ENCODE measurements at regions not wholly inside any gene's neighbourhood (a gene's known extent, or its start where the extent isn't known, plus 50 kb on each side); places are given as distances from the start of the nearest gene placed in this dataset.

DNA sequence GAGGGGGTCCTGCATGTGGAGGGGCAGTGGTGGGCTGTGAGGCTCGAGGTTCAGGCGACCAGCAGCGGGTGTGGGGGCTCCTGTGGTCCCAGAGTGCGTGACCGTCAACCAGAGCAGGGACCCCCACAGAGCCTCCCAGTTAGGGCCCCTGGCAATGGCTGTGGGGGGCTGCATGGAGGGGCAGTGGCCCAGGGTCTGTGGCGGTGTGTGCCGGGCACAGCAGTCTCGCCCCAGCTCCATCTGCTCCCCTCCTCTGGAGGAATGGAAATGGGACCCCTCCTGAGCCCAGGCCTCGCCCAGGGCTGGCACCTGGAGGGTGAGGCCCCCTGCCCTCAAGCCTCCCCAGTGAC, 210.8 kb upstream of the C14orf180 start (continued):
- no peak for TF ChIP-seq GABPB1 (CRISPR knock-in tag; IDR thresholded peaks at IDR 0.05)

DNA sequence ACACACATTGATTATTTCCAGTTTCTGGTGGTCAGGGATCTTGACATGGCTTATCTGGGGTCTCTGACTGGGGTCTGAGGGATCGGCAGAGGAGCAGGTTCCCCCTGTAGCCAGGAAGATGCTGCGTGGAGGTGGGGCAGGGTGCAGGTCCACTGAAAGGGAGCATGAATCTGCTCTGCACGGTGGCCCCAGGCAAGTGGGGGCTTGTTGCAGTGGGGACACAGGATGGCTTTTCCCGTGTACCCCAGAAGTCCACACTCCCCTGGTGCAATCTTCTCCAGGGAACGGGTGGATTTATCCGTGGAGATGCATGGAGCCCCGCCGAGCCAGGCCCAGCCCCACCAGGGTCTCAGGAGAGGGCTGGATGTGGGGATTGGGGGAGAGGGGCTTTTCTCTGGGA, 210.4 kb upstream of the C14orf180 start:
- WGBS (ENCODE audit: insufficient coverage, low coverage, missing lambda C conversion rate), result 0% methylated on average over 1 of the region's 8 CpGs
- in situ Hi-C loops (cut with MboI), result no loop called here
- H3K36me3 ChIP-seq (ENCODE audit: control insufficient read depth, insufficient read depth, low read length), result no peaks in the 10 kb centered on the region
- H3K9me3 ChIP-seq (replicated peaks; ENCODE audit: control insufficient read depth, insufficient read depth, low read depth, low read length), result no peaks in the 10 kb centered on the region
- H3K4me3 ChIP-seq, result no peak overlapping the region
- no TSS peak for BruUV-seq (replicated peaks)
- FAIRE-seq (no peak), ATAC-seq (no peak), DNase-seq (ENCODE audit: extremely low read depth in 1 of 4, low spot score in 3 of 4) (no peak)
- peaks cover 0 to 4% of the 10 kb centered on the region in 2 experiments; a peak in 1 of 5 replicates for H3K27me3 ChIP-seq (ENCODE audit: control insufficient read depth in 2 of 2, insufficient read depth in 2 of 2, low read length in 2 of 2)
- CTCF ChIA-PET (ENCODE audit: low intra/inter-chr PET ratio), result no interaction called here
- H3K4me2 ChIP-seq (ENCODE audit: insufficient read depth, low read length), result no peak overlapping the region
- TF ChIP-seq EP300 (IDR thresholded peaks at IDR 0.05; ENCODE audit: low read length) (no peak), ZNF445 (CRISPR knock-in tag; IDR thresholded peaks at IDR 0.05; ENCODE audit: low read depth) (no peak), MYNN (IDR thresholded peaks at IDR 0.05) (no peak), MYNN (CRISPR knock-in tag; IDR thresholded peaks at IDR 0.05) (no peak), XRCC4 (IDR thresholded peaks at IDR 0.05; ENCODE audit: extremely low read depth, insufficient read depth, insufficient read length) (no peak), SRSF1 (IDR thresholded peaks at IDR 0.05; ENCODE audit: low read depth, low read length) (no peak), HDGF (IDR thresholded peaks at IDR 0.05) (no peak), CREBBP (IDR thresholded peaks at IDR 0.05; ENCODE audit: low read depth, low read length) (no peak)
- TF ChIP-seq, protein P1, sequence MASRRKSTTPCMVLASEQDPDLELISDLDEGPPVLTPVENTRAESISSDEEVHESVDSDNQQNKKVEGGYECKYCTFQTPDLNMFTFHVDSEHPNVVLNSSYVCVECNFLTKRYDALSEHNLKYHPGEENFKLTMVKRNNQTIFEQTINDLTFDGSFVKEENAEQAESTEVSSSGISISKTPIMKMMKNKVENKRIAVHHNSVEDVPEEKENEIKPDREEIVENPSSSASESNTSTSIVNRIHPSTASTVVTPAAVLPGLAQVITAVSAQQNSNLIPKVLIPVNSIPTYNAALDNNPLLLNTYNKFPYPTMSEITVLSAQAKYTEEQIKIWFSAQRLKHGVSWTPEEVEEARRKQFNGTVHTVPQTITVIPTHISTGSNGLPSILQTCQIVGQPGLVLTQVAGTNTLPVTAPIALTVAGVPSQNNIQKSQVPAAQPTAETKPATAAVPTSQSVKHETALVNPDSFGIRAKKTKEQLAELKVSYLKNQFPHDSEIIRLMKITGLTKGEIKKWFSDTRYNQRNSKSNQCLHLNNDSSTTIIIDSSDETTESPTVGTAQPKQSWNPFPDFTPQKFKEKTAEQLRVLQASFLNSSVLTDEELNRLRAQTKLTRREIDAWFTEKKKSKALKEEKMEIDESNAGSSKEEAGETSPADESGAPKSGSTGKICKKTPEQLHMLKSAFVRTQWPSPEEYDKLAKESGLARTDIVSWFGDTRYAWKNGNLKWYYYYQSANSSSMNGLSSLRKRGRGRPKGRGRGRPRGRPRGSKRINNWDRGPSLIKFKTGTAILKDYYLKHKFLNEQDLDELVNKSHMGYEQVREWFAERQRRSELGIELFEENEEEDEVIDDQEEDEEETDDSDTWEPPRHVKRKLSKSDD (conservative IDR thresholded peaks at IDR 0.05; ENCODE audit: low read length), result no peak
- TF ChIP-seq, protein P2, sequence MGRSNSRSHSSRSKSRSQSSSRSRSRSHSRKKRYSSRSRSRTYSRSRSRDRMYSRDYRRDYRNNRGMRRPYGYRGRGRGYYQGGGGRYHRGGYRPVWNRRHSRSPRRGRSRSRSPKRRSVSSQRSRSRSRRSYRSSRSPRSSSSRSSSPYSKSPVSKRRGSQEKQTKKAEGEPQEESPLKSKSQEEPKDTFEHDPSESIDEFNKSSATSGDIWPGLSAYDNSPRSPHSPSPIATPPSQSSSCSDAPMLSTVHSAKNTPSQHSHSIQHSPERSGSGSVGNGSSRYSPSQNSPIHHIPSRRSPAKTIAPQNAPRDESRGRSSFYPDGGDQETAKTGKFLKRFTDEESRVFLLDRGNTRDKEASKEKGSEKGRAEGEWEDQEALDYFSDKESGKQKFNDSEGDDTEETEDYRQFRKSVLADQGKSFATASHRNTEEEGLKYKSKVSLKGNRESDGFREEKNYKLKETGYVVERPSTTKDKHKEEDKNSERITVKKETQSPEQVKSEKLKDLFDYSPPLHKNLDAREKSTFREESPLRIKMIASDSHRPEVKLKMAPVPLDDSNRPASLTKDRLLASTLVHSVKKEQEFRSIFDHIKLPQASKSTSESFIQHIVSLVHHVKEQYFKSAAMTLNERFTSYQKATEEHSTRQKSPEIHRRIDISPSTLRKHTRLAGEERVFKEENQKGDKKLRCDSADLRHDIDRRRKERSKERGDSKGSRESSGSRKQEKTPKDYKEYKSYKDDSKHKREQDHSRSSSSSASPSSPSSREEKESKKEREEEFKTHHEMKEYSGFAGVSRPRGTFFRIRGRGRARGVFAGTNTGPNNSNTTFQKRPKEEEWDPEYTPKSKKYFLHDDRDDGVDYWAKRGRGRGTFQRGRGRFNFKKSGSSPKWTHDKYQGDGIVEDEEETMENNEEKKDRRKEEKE (IDR thresholded peaks at IDR 0.05; ENCODE audit: borderline replicate concordance in 1 of 2, control insufficient read depth in 1 of 2, low read depth in 2 of 2, low read length in 1 of 2), result no peak
- TF ChIP-seq, protein P3, sequence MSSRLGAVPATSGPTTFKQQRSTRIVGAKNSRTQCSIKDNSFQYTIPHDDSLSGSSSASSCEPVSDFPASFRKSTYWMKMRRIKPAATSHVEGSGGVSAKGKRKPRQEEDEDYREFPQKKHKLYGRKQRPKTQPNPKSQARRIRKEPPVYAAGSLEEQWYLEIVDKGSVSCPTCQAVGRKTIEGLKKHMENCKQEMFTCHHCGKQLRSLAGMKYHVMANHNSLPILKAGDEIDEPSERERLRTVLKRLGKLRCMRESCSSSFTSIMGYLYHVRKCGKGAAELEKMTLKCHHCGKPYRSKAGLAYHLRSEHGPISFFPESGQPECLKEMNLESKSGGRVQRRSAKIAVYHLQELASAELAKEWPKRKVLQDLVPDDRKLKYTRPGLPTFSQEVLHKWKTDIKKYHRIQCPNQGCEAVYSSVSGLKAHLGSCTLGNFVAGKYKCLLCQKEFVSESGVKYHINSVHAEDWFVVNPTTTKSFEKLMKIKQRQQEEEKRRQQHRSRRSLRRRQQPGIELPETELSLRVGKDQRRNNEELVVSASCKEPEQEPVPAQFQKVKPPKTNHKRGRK (tag; IDR thresholded peaks at IDR 0.05), result no peak
- H3K79me2 ChIP-seq (ENCODE audit: control insufficient read depth, insufficient read depth, low read length), result no peaks in the 10 kb centered on the region
- H4K20me1 ChIP-seq (replicated peaks; ENCODE audit: control insufficient read depth, insufficient read depth, low read length), result no peaks in the 10 kb centered on the region
- H2AFZ ChIP-seq (ENCODE audit: low read depth, low read length), result no peak overlapping the region
- H3K9ac ChIP-seq (ENCODE audit: insufficient read depth in 1 of 2, low read depth in 2 of 2, low read length in 2 of 2), result no peak overlapping the region
- no peaks in the 10 kb centered on the region for H3K9me1 ChIP-seq (ENCODE audit: control insufficient read depth, insufficient read depth, low read length)
- H3K27ac ChIP-seq (ENCODE audit: extremely low read depth, low read depth, low read length), result no peak overlapping the region
- no peaks in the 10 kb centered on the region for H3K4me1 ChIP-seq (replicated peaks in 1 of 2; ENCODE audit: control insufficient read depth in 2 of 2, insufficient read depth in 2 of 2, low read length in 2 of 2)
- intact Hi-C loops (cut with micrococcal nuclease), result no loop called here
- POLR2A ChIA-PET, result interaction anchor here (0.6 kb wide), 1 partner anchor 213 kb away, joined by 3 read pairs; no protein-coding TSS in a partner anchor

All from K562 (cell line).